NCI-H2227 (cell line): ENCODE measurements at regions not wholly inside any gene's neighbourhood (a gene's known extent, or its start where the extent isn't known, plus 50 kb on each side); places are given as distances from the start of the nearest gene placed in this dataset.
"Not testable (repeated sequence)": the region's sequence is repeated elsewhere in the genome, so short reads cannot be mapped to it uniquely, and the experiment has no call there.

ENCODE experiments used
- DNase-seq: peaks from one replicate; lab custom pipeline; 2025; ENCODE audit not compliant: unreplicated experiment; lab: John Stamatoyannopoulos, UW

DNA sequence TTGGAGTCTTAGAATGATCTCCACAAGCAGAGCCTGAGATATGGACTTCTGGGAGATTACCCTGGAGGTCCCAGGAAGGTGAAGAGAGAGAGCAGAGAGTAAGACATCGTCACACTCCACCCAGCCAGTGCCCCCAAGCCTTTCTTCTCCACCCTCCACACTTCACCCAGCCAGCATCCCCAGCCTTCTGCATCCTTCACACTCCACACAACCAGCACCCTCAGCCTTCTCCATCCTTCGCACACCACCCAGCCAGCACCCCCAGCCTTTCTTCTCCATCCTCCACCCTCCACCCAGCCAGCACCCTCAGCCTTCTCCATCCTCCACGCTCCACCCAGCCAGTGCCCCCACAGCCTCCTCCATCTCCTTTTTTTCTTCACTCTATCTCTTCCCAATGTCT lies 603.9 kb upstream of the B3GAT1 start:
- no peak for DNase-seq

DNA sequence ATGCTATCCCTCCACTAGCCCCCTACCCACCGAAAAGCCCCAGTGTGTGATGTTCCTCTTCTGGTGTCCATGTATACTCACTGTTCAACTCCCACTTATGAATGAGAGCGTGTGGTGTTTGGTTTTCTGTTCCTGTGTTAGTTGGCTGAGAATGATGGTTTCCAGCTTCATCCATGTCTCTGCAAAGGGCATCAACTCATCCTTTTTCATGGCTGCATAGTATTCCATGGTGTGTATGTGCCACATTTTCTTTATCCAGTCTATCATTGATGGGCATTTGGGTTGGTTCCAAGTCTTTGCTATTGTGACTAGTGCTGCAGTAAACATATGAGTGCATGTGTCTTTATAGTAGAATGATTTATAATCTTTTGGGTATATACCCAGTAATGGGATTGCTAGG lies 599.3 kb upstream of the B3GAT1 start:
- not testable (repeated sequence) for DNase-seq

DNA sequence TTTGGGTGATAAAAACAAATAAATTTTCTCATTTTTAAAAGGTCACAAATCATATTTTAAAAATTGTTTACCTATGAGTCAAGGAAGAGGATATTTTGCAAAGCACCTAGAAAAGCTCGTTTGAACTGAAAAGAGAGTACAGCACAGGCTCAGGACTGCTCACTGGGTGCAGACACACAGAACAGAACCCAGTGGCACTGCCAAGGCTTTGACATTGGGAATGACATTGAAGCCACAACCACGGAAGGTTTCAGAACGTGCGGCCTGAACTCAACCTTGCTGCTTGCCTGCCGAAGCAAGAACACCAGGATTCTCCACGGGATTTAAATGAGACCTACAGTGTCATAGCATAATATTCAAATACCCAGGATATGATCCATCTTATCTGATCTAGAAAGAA lies 597.1 kb upstream of the B3GAT1 start:
- DNase-seq = no peak

DNA sequence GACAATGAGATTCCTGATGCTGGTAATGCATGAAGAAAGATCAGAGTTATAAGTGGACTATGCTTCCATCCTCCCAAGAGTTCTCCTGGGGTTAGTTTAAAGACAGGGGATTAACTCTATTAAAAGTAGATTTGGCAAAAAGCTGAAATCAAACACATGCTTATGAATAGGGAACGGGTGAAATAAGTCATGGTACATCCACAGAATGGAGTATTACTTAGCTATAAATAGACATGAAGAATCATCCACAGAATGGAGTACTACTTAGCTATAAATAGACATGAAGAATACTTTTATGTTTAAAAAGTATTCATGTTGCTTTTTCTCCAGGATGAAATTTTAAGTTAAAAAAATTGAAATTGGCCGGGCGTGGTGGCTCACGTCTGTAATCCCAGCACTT lies 596.4 kb upstream of the B3GAT1 start:
- DNase-seq = no peak

DNA sequence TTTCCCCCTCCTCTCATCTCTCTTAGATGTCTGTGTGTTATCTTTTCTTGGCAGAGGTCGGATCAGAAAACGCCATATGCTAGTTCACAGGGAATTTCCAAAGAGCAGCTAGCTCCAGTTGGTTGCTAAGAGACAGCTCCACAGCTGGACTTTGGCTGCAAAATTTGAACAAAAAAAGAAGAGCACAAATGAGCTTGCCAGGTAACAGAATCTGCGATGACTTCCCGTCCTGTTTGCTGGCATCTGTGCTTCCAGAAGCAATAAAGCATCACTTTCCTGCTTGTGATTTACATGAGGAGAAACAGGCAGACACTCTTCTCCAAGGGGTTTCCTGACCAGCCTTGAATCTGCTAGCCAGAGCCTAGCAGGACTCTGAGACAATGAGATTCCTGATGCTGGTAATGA lies 596.0 kb upstream of the B3GAT1 start:
- DNase-seq = no peak

DNA sequence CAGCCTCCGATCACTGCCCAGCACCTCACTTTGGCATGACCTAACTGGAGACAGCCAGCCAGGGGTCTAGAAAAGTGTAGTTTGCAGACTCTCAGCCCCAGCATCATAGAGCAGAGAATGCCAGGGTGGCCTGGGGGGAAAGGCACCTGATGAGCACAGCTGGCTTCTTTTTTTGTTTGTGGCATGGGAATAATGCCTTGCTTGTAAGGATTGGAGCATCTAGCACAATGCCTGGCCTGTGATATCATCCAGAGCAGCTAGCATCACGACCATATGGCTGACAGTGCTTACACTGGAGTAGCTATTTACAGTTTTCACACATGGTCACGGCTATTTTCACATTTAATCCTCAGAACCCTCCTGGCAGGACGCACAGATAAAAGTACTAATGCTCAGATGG lies 594.8 kb upstream of the B3GAT1 start:
- no peak for DNase-seq

DNA sequence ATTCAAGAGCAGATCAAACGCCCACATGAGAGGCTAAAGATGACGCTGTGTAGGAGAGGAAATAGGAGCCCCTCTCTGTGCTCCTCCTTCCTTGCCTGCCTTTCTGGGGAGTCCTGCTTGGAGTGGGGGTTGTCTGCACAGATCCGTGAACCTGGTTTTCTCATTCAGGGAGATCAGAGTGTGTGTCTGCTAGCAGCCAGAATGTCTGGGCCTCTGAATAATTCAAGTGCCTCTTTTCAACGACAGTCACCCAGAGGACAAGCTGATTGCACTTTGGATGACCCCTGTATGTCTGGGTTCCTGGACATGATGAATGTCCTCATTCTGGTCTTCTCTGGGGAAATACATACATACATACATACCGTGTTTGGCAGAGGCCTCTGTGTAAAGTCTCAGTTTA lies 592.5 kb upstream of the B3GAT1 start:
- DNase-seq = no peak

DNA sequence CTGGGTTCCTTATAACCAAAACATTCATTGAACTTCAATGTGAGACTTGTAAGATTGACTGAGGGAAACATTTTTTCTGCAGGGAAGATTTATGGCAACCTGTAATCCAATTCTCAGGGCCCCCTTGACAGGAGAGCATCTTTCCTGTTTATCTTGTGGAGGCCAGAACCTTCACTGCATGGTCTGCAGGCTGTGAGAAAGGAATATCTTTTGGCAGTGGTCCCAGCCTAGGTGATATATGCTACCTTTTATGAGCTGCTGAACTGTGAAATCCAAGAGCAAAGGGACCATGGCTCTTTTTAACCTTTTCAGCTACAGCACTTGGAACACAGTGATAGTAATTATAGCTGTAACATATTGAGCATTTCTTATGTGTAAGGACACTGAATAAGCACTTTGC lies 590.2 kb upstream of the B3GAT1 start:
- DNase-seq = no peak

DNA sequence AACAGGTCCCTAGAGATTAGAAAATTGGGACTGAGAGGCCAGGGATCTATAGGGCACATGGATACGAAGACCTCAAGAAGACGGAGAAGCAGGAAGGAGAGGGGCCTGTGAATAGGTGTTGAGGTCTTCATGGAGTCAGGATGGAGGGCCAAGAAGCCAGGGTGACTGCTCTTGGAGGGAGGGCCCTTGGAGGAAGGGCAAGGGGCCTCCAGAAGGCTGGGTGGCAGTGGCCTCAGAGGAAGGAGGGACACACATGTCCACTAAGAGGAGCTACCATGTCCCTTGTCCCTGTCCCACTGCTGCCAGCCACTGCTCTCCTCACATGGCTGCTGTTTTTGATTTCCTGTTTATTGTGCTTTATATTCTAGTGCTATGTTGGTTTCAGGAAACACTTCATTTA lies 589.5 kb upstream of the B3GAT1 start:
- no peak for DNase-seq

DNA sequence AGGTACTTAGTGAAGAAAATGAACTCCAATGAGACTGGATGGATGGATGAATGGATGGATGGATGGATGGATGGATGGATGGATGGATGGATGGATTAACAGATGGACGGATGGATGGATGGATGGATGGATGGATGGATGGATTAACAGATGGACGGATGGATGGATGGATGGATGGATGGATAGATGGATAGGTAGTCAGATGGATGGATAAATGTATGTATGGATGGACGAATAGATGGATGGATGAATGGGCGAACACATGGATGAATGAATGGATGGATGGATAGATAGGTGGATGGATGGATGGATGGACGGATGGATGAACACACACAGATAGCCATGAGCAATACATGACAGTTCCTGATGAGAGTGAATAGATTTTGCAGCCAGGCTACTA lies 589.0 kb upstream of the B3GAT1 start:
- DNase-seq = not testable (repeated sequence)

DNA sequence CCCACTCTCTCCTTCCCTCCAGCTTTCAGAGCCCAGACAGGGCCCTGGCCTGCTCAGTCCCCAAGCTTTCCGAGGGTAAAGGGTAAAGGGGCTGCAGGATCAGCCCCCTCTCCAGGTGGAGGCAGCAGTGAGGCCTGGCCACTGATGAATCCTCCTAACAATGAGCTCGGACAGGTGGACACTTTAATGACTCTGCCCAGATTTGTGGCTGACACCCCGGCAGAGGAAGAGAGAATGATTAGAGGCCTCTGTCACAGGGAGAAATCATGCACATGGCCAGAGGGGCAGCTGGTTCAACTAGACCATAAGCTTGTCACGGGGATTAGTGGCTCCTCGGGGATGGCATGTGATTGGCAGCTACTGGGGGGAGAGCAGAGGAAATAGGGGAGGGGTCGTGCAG lies 587.5 kb upstream of the B3GAT1 start:
- no peak for DNase-seq

DNA sequence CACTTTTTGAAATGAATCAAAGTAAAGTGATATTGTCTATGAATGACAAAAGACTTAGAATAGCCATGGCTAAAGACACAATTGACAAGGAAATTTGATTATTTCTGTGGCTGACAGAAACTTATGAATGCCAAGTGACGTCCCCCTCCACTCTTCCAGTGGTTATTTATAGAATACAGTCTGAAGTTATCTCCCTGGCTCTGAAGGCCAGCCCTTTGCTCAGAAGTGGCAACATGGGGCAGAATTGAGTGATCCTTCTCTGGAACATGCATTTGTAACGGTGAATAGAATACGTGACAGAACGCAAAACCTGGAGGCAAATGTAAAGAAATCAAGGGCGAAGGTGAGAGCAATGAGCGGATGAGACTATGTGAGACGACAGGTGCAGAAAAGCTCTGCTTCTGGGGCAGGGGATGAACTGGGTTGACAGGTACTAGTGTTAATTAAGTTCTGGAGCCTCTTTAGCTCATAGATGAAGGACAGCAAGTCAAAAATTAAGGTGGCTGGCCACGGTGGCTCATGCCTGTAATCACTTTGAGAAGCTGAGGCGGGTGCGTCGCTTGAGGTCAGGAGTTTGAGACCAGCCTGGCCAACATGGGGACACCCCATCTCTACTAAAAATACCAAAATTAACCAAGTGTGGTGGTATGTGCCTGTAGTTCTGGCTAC lies 585.7 kb upstream of the B3GAT1 start:
- no peak for DNase-seq

DNA sequence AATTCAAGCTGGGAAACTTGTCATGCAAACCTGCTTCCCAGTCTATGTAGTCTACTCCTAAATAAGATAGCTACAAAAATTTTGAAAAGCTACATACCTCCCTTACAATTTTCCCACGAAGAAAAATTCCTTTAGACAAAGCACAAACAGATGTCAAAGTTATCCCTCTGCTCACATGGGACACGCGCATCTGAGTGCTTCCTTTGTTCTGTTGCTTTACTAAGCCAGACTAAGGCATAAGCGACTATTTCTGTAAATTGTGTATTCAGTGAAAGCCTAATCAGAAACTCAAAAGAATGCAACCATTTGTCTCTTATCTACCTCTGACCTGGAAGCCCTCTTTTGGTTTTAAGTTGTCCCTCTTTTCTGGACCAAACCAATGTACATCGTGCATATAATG lies 583.7 kb upstream of the B3GAT1 start:
- DNase-seq = no peak

DNA sequence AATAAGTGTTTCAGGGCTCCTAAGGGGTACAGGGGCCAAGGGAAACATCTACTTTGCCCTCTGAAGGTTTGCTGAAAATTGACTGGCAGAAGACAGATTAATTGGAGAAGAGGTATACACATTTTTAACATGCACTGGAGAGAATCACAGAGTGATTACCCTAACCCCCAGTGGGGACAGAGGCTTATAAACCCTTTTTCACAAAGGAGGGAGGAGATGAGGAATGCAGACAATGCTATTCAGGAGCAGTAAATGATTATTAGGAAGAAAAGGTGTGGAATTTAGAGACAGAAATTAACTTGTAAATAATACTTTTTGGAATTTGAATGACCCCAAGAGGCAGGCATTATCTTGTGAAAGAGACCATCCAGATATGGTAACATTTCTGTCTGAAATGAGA lies 582.4 kb upstream of the B3GAT1 start:
- no peak for DNase-seq

DNA sequence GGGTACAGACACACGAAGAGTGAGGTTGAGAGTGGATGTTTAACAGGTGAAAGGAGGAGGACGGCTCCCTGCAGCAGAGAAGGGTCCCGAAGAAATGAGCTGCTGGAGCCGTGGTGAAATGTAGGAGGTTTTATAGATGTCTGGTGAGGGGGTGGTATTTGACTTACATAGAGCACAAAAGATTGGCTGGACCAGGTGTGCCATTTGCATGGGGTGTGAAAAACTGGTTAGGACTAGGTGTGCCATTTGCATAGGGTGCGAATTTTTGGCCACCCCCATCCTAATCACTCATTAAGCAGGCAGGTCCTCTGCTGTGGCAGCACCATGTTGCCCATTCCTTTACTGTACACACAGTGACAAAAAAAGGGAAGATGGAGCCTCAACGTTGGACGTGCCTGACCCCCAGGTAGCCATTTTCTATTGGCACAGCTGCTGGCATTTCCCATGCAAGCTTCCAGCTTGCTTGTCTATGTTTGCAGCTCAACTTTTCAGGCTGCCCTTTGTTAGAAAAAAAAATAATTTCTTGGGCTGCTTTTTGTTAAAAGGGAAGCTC lies 581.7 kb upstream of the B3GAT1 start:
- DNase-seq = no peak

DNA sequence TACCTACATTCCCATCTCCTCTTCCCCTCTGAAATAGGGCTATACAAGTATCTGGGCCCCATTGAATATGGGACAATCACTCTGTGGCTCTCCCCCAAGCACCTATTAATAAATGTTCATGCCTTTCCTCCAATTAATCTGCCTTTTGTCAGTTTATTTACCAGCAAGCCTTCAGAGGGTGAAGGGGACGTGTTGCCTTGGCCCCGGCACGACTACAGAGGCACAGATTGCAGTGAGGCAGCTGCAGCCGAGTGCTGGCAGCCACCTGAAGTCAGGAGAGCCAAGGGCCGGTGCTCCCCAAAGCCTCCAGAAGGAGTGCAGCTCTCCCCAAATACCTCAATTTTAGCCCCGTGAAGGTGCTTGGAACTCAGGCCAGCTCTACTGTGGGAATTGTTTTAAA lies 580.9 kb upstream of the B3GAT1 start:
- DNase-seq = no peak

DNA sequence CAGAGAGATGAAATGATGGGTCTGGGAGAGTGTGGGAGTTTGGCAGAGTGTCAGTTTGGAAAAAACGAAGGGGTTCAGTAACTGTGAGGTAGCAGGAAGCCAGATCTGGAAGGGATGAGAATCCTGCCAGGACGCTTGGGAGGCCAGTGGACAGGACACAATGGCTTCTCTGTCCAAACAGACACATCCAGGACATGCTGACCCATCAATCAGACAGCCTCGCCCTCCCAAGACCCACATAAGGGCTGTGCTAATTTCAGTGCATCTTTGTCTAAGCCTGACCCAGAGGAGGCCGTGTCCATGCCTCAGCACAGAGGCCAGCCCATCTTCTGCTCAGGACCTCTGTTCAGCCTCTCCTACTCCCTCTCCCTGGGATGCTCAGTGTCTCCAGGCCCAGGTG lies 576.5 kb upstream of the B3GAT1 start:
- DNase-seq = no peak

DNA sequence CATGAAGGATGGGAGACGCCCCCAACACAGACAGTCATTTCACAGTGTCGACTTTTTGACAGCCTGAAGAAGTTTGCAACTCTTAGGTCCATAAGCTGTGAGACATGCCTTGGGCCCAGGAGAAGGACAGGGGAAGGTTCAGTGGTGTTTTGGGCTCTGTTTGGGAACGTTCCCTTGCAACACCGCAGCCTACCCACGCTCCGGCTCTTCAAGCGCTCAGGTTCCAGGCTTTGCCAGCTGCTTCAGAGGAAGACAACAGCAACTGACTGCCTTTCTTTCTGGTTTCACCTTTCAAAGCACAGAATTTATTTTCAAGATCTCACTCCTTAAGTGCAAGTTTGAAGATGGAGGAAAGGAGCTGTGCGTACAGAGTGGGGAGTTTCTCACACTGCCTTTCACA lies 575.8 kb upstream of the B3GAT1 start:
- DNase-seq = no peak

DNA sequence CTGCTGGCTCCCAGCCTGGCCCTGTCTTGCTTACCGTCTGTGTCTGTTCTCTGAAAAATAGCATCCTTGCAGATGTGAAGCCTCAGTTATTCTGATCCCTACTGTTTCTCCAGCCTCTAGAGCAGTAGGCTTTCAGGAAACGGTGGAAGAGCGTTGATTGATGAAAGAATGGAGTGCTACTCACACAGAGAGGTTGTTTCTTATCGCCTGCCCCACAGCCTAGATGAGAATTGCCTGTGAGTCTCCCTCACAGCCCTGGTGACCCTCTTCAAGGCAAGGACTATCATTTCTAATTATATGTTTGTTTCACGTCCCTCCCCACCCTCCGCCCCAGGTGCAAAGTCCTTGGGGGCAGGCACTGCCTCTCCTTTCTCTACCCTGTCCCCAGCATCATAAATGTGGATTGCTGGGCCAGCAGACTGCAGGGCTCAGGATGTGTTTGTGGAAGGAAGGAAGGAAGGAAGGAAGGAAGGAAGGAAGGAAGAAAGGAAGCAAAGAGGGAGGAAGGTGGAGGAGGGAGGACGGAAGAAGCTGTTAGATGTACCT lies 575.3 kb upstream of the B3GAT1 start:
- peak; percentile 5 for DNase-seq

DNA sequence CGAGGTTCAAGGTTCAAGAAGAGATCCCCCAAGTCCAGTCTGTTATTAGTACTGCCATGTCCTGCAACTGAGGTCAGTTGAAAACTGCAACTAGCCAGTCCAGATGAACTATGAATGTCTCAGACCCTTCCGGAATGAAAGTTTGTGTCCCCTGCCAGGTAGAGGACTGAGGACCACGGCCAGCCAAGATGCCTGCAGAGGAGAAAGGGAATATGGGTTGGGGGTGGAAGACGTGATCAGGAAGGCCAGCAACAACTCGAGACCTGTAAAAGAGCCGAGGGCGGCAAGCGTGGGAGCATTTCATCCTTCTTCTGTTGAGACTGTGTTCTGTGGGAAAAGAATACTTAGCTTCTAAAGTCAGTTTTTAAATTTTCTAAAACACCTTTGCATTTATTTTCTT lies 572.4 kb upstream of the B3GAT1 start:
- DNase-seq = no peak

DNA sequence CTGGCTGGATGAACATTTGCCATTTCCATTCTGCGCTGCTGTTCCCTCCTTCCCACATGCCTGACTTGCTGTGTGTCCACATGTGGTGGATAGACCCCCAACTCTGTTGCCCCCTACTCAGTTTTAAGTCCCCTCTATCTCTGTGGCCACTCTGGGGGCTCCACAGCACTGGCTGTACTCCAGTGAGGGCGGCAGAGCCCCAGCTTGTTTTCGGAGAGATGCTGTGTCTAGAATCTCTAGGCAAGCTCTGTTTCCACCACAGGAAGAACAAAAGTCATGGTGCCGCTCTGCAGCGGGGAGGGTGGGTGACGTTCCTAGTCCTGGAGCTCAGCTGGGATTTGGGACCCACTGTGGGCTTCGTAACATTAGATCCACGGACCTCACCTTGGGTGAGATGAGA lies 570.4 kb upstream of the B3GAT1 start:
- not testable (repeated sequence) for DNase-seq

DNA sequence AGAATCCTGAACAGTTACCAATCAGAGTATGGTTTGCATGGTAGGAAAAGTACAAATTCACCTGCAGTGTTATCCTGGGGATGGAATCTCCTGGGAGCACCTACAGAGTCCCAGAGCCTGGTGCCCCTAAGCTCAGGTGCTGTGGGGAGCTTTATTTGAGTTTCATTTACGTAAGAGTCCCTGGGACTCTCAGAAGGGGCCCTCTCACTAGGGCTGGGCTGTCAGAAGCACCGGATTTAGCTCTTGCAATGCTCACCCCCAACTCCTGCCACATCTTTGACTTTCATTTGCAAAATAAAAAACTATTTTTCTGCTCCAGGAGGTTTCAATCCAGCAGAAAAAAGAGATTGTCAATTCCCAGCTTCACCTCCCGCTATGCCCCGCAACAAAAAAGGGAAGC lies 569.8 kb upstream of the B3GAT1 start:
- no peak for DNase-seq
